ENCODE measurements at regions not wholly inside any gene's neighbourhood (a gene's known extent, or its start where the extent isn't known, plus 50 kb on each side); places are given as distances from the start of the nearest gene placed in this dataset.
A peak's percentile ranks its signal among the peaks of the same experiment; 100 is the strongest.
"Not testable (repeated sequence)": the region's sequence is repeated elsewhere in the genome, so short reads cannot be mapped to it uniquely, and the experiment has no call there.

- TF ChIP-seq, protein P1, sequence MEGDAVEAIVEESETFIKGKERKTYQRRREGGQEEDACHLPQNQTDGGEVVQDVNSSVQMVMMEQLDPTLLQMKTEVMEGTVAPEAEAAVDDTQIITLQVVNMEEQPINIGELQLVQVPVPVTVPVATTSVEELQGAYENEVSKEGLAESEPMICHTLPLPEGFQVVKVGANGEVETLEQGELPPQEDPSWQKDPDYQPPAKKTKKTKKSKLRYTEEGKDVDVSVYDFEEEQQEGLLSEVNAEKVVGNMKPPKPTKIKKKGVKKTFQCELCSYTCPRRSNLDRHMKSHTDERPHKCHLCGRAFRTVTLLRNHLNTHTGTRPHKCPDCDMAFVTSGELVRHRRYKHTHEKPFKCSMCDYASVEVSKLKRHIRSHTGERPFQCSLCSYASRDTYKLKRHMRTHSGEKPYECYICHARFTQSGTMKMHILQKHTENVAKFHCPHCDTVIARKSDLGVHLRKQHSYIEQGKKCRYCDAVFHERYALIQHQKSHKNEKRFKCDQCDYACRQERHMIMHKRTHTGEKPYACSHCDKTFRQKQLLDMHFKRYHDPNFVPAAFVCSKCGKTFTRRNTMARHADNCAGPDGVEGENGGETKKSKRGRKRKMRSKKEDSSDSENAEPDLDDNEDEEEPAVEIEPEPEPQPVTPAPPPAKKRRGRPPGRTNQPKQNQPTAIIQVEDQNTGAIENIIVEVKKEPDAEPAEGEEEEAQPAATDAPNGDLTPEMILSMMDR (IDR thresholded peaks at IDR 0.05; ENCODE audit: insufficient read depth, missing control alignments), result no peak
- FAIRE-seq (peak; percentile 58), DNase-seq (ENCODE audit: insufficient read length, low spot score) (no peak)
Observed at GRCh38 chr1:187725216-187725615, 896.5 kb downstream of the PLA2G4A start.

- DNase-seq (ENCODE audit: insufficient read length, low spot score) (no peak), FAIRE-seq (no peak)
- TF ChIP-seq, protein P1 (IDR thresholded peaks at IDR 0.05; ENCODE audit: insufficient read depth, missing control alignments), result no peak
Observed at GRCh38 chr1:187733232-187733631, 904.5 kb downstream of the PLA2G4A start.

- FAIRE-seq (no peak), DNase-seq (ENCODE audit: insufficient read length, low spot score) (no peak)
- TF ChIP-seq, protein P1 (IDR thresholded peaks at IDR 0.05; ENCODE audit: insufficient read depth, missing control alignments), result no peak
Observed at GRCh38 chr1:187734427-187734826, 905.7 kb downstream of the PLA2G4A start.

DNA sequence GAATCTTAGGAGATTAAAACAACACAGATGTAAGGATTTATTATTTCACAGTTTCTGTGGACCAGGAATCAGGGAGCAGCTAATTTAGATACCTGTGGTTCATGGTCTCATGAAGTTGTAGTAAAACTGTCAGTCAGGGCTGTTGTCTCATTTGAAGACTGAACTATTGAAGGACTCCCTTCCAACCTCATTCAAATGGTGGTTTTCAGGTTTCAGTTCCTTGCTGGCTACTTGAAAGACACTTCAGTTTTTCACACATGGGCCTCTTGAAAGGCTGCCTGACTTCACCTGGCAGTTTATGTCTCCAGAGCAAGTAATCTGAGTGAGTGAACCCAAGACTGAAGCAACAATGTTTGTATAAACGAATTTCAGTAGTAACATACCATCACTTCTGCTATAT lies 915.9 kb downstream of the PLA2G4A start:
- FAIRE-seq (peak; percentile 35), DNase-seq (ENCODE audit: insufficient read length, low spot score) (no peak)
- TF ChIP-seq, protein P1 (IDR thresholded peaks at IDR 0.05; ENCODE audit: insufficient read depth, missing control alignments), result no peak

DNA sequence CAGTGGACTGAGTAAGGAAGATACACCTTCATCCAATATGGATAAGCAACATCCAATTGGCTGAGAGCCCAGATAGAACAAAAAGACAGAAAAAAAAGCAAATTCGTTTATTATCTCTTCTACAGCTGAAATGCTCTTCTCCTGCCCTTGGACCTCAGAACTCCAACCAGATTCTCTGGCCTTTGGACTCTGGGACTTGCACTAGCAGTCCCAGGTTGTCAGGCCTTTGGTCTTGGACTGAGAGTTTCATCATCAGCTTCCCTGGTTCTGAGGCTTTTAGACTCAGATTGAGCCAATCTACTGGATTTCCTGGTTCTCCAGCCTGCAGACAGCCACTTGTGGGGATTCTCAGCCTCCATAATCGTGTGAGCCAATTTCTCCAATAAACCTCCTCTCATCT lies 926.8 kb downstream of the PLA2G4A start:
- no peak for DNase-seq (ENCODE audit: insufficient read length, low spot score)
- FAIRE-seq, result no peak
- TF ChIP-seq, protein P1 (IDR thresholded peaks at IDR 0.05; ENCODE audit: insufficient read depth, missing control alignments), result no peak

- not testable (repeated sequence) for DNase-seq (ENCODE audit: insufficient read length, low spot score); FAIRE-seq
Observed at GRCh38 chr1:187756684-187757083, 927.9 kb downstream of the PLA2G4A start.

DNA sequence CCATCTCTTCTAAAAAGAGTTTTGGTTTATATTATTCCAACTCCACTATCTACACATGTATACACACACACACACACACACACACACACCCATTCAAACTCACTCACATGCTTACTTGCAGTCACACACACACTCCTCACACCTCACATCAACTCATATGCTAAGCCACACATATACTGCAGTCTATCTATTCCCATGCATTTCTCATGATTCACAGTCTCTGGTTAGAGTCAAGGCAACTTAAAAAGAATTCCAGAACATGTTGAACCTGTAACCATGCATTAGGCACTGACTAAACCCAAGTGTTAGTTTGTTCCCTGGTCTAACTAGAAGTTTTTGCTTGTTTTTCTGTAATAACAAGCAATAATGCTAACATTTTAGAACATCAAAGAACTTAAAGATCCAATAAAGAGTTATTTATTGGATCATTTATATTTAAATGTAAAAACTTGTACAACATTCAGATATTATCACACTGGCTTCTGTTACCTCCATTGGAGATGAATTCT lies 931.1 kb downstream of the PLA2G4A start:
- peak; percentile 25 for FAIRE-seq
- DNase-seq (ENCODE audit: insufficient read length, low spot score), result no peak
- TF ChIP-seq, protein P1 (IDR thresholded peaks at IDR 0.05; ENCODE audit: insufficient read depth, missing control alignments), result no peak

GRCh38 chr1:187762118-187762517 lies 933.4 kb downstream of the PLA2G4A start:
- TF ChIP-seq, protein P1 (IDR thresholded peaks at IDR 0.05; ENCODE audit: insufficient read depth, missing control alignments), result no peak
- FAIRE-seq (peak; percentile 66), DNase-seq (ENCODE audit: insufficient read length, low spot score) (no peak)

All from D721Med (cell line).